Chondrocyte (in vitro differentiated cells): ENCODE measurements at regions not wholly inside any gene's neighbourhood (a gene's known extent, or its start where the extent isn't known, plus 50 kb on each side); places are given as distances from the start of the nearest gene placed in this dataset.

Experiments used
- DNase-seq: peaks from one replicate; pipeline ENCODE4 v3.0.0; 2021; ENCODE audit warnings: mixed read lengths, low spot score
- H3K27ac Mint-ChIP-seq: one replicate; pipeline ENCODE4 v1.8.0; 2021; ENCODE audit warnings: mild to moderate bottlenecking, moderate library complexity, mixed read lengths; ENCODE audit not compliant: unreplicated experiment
- H3K27me3 Mint-ChIP-seq: 2 replicates; pipeline ENCODE4 v1.8.0; 2021; ENCODE audit warnings: low read depth, mixed read lengths
- H3K36me3 Mint-ChIP-seq: 2 replicates; pipeline ENCODE4 v1.8.0; 2021; ENCODE audit warnings: low read depth, mixed read lengths
- H3K4me1 Mint-ChIP-seq: 2 replicates; pipeline ENCODE4 v1.8.0; 2021; ENCODE audit warnings: low read depth, mild to moderate bottlenecking, mixed read lengths
- H3K4me3 Mint-ChIP-seq: one replicate; pipeline ENCODE4 v1.8.0; 2021; ENCODE audit warnings: mild to moderate bottlenecking, moderate library complexity, mixed read lengths; ENCODE audit not compliant: unreplicated experiment
- H3K9me3 Mint-ChIP-seq: 2 replicates; pipeline ENCODE4 v1.8.0; 2021; ENCODE audit warnings: low read depth, mixed read lengths
- CTCF ChIP-seq: fragments of 200-600 bp; sonication (generic); IDR thresholded peaks from 2 replicates; pipeline ENCODE4 v1.5.0; 2021; ENCODE audit warnings: antibody characterized with exemption, mild to moderate bottlenecking, moderate library complexity

DNA sequence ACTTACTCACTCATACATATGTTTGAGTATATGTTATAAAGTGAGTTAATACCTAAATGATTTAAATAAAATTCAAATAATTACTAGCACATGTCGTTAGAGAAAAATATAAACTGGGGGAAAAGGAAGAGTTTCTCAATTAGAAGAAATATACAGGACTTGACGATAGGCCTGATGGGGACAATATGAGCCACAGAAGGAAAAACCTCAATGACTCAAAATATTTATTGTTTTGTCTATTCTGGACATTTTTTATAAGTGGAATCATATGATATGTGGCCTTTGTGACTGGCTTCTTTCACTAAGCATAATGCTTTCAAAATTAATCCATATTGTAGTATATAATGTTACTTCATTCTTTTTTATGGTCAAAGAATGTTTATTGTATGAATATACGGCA is 339.2 kb upstream of the PMFBP1 start:
- no peak for DNase-seq
- H3K9me3 Mint-ChIP-seq = peaks cover 13% of the 10 kb centered on the region
- H3K36me3 Mint-ChIP-seq = no peaks in the 10 kb centered on the region
- H3K27ac Mint-ChIP-seq = no peak overlapping the region
- peaks cover 13% of the 10 kb centered on the region for H3K4me1 Mint-ChIP-seq
- no peaks in the 10 kb centered on the region for H3K27me3 Mint-ChIP-seq
- H3K4me3 Mint-ChIP-seq = no peak overlapping the region
- no peak for TF ChIP-seq CTCF

GRCh38 chr16:72508191-72508590 is 336.2 kb upstream of the PMFBP1 start:
- Mint-ChIP-seq H3K36me3 (no peaks in the 10 kb centered on the region), H3K27ac (peak overlapping the region; percentile 43), H3K27me3 (no peaks in the 10 kb centered on the region), H3K9me3 (peaks cover 13% of the 10 kb centered on the region), H3K4me1 (peaks cover 28% of the 10 kb centered on the region), H3K4me3 (no peak overlapping the region)
- no peak for DNase-seq
- no peak for TF ChIP-seq CTCF

DNA sequence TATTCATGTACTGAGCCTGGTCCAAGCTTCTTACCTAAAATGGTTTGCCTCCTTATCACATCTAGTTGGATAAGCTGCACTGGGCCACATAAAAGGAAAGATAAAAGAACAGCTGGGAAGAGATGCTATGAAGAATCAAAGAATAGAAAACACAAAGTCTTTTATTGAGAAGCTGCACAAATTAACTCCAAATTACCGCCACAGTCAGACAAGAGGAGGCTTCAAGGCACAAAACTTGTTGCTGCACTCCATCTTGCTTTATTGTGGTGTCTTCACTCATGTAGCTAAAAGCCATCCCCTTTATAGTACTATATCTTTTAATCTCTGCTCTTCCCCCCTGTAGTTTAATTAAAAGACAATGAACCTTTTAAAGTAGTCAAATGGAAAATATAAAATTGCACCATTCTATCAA is 330.6 kb upstream of the PMFBP1 start:
- Mint-ChIP-seq H3K4me1 (peaks cover 27% of the 10 kb centered on the region), H3K36me3 (no peaks in the 10 kb centered on the region), H3K9me3 (peaks cover 1% of the 10 kb centered on the region), H3K27me3 (no peaks in the 10 kb centered on the region), H3K4me3 (no peak overlapping the region), H3K27ac (peak overlapping the region; percentile 20)
- DNase-seq = no peak
- no peak for TF ChIP-seq CTCF

- peak; percentile 98 for TF ChIP-seq CTCF
- Mint-ChIP-seq H3K4me1 (peaks cover 26% of the 10 kb centered on the region), H3K27me3 (no peaks in the 10 kb centered on the region), H3K9me3 (no peaks in the 10 kb centered on the region), H3K36me3 (no peaks in the 10 kb centered on the region), H3K27ac (peak overlapping the region; percentile 13), H3K4me3 (no peak overlapping the region)
- no peak for DNase-seq
Observed at GRCh38 chr16:72501739-72502593, 330.0 kb upstream of the PMFBP1 start.

DNA sequence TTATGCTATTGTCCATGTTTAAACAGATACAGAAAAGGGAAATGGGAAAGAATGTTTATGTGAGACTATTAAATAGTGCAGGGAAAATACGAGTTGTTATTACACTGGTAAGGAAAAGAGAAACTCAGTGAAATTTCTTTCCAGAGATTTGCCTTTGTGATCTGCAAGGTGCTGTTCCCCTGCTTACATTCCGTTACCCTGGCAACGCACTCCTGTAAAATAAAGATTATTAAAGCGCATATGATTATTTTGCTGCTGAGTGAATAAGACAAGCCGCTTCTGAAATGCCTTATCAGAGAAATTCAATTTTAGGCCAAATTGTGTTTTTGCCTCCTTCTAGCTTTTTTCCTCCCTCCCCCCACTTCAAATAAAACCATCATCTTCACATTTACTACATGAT is 328.6 kb upstream of the PMFBP1 start:
- no peak overlapping the region for H3K27ac Mint-ChIP-seq
- DNase-seq = no peak
- H3K36me3 Mint-ChIP-seq = no peaks in the 10 kb centered on the region
- no peak for TF ChIP-seq CTCF
- H3K4me1 Mint-ChIP-seq = peaks cover 20% of the 10 kb centered on the region
- H3K9me3 Mint-ChIP-seq = no peaks in the 10 kb centered on the region
- no peaks in the 10 kb centered on the region for H3K27me3 Mint-ChIP-seq
- no peak overlapping the region for H3K4me3 Mint-ChIP-seq
